HL-60 (cell line): ENCODE measurements at regions not wholly inside any gene's neighbourhood (a gene's known extent, or its start where the extent isn't known, plus 50 kb on each side); places are given as distances from the start of the nearest gene placed in this dataset.

Source experiments
- CTCF ChIP-seq: IDR thresholded peaks from one replicate; pipeline ENCODE4 v1.5.1; 2011; ENCODE audit warnings: low read length, control low read depth, inconsistent platforms; ENCODE audit not compliant: insufficient read depth
- POLR2AphosphoS5 ChIP-seq: IDR thresholded peaks from 2 replicates; pipeline ENCODE4 v1.6.1; 2012; ENCODE audit warnings: low read depth

GRCh38 chr16:6216836-6217235 lies 1115.8 kb upstream of the RBFOX1 start:
- TF ChIP-seq CTCF: no peak
- no peak for TF ChIP-seq POLR2AphosphoS5
